ENCODE measurements at regions not wholly inside any gene's neighbourhood (a gene's known extent, or its start where the extent isn't known, plus 50 kb on each side); places are given as distances from the start of the nearest gene placed in this dataset.

GRCh38 chr4:104217526-104217925, 277.2 kb downstream of the CXXC4 start:
- Histone ChIP-seq H3K36me3 (ENCODE audit: control insufficient read depth, insufficient read depth, low read length) (no peaks in the 10 kb centered on the region), H3K9me3 (ENCODE audit: control insufficient read depth, low read length) (no peaks in the 10 kb centered on the region), H3K27me3 (ENCODE audit: control insufficient read depth, insufficient read depth, low read length, poor library complexity, severe bottlenecking) (no peaks in the 10 kb centered on the region), H3K4me3 (ENCODE audit: low read length) (no peak overlapping the region), H3K27ac (ENCODE audit: low read depth, low read length) (no peak overlapping the region), H3K9ac (ENCODE audit: extremely low read depth, low read length, poor library complexity, severe bottlenecking) (no peak overlapping the region), H3K4me1 (ENCODE audit: control insufficient read depth, insufficient read depth, low read length) (no peaks in the 10 kb centered on the region)
- TF ChIP-seq, protein P1, sequence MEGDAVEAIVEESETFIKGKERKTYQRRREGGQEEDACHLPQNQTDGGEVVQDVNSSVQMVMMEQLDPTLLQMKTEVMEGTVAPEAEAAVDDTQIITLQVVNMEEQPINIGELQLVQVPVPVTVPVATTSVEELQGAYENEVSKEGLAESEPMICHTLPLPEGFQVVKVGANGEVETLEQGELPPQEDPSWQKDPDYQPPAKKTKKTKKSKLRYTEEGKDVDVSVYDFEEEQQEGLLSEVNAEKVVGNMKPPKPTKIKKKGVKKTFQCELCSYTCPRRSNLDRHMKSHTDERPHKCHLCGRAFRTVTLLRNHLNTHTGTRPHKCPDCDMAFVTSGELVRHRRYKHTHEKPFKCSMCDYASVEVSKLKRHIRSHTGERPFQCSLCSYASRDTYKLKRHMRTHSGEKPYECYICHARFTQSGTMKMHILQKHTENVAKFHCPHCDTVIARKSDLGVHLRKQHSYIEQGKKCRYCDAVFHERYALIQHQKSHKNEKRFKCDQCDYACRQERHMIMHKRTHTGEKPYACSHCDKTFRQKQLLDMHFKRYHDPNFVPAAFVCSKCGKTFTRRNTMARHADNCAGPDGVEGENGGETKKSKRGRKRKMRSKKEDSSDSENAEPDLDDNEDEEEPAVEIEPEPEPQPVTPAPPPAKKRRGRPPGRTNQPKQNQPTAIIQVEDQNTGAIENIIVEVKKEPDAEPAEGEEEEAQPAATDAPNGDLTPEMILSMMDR (conservative IDR thresholded peaks at IDR 0.05) = no peak
- WGBS, 2 experiments (ENCODE audit: insufficient coverage in 1 of 2, insufficient read length in 1 of 2) = 100% methylated on average over 1 of the region's 1 CpG; no CpG with 5 or more reads in 1 of the 2 experiments
- Mint-ChIP-seq H3K9me3 (no peaks in the 10 kb centered on the region), H3K4me1 (no peaks in the 10 kb centered on the region), H3K27ac (no peak overlapping the region), H3K27me3 (ENCODE audit: insufficient read depth) (no peaks in the 10 kb centered on the region), H3K36me3 (ENCODE audit: low read depth) (no peaks in the 10 kb centered on the region), H3K4me3 (no peak overlapping the region)
- no peak for DNase-seq

DNA sequence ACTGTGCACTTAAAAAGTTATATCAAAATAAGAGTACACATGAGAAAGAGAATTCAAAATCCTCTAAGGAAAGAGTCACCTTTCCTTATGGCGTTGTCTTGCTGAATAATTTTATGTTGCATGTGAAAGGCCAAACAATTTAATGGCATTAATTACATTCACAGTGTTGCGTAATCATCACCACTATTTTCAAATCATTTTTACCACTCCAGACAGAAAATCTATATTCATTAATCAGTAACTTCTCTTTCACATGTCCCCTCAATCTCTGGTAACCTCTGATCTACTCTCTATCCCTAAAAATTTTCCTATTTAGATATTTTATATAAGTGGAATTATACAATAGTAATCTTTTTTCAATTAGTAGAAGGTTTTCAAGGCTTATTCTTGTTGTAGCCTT, 283.0 kb downstream of the CXXC4 start:
- H3K27ac Mint-ChIP-seq = no peak overlapping the region
- H3K4me1 ChIP-seq (ENCODE audit: control insufficient read depth, insufficient read depth, low read length) = no peaks in the 10 kb centered on the region
- H3K9ac ChIP-seq (ENCODE audit: extremely low read depth, low read length, poor library complexity, severe bottlenecking) = no peak overlapping the region
- H3K27me3 Mint-ChIP-seq (ENCODE audit: insufficient read depth) = no peaks in the 10 kb centered on the region
- no peak overlapping the region for H3K4me3 ChIP-seq (ENCODE audit: low read length)
- H3K4me3 Mint-ChIP-seq = no peak overlapping the region
- no peaks in the 10 kb centered on the region for H3K9me3 ChIP-seq (ENCODE audit: control insufficient read depth, low read length)
- H3K36me3 Mint-ChIP-seq (ENCODE audit: low read depth) = no peaks in the 10 kb centered on the region
- WGBS, 2 experiments (ENCODE audit: insufficient coverage in 1 of 2, insufficient read length in 1 of 2) = 90 to 93% methylated on average over 2 of the region's 2 CpGs
- H3K27ac ChIP-seq (ENCODE audit: low read depth, low read length) = no peak overlapping the region
- TF ChIP-seq, protein P1 (conservative IDR thresholded peaks at IDR 0.05) = no peak
- DNase-seq = no peak
- H3K9me3 Mint-ChIP-seq = no peaks in the 10 kb centered on the region
- no peaks in the 10 kb centered on the region for H3K4me1 Mint-ChIP-seq
- H3K36me3 ChIP-seq (ENCODE audit: control insufficient read depth, insufficient read depth, low read length) = no peaks in the 10 kb centered on the region
- H3K27me3 ChIP-seq (ENCODE audit: control insufficient read depth, insufficient read depth, low read length, poor library complexity, severe bottlenecking) = no peaks in the 10 kb centered on the region

DNA sequence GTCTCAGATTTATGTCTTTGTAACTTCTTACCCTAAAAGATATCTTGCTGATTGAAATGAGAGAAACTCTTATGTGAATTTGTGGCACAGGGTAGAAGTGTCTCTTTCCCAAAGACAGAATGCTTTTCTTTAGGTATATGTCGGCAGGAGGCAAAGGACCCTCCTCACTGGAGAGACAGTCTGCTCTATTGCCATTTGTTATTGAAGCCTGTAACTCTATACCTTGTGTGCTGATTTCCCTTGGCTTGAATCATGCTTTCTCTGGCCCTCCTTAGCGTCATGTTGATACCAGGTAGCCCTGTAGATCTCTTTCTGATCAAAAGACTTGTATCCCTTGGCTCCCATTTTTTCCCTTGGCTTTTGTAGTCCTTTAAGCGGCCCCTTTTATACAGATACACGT, 284.3 kb downstream of the CXXC4 start:
- H3K4me3 ChIP-seq (ENCODE audit: low read length) = no peak overlapping the region
- no peaks in the 10 kb centered on the region for H3K9me3 ChIP-seq (ENCODE audit: control insufficient read depth, low read length)
- no peaks in the 10 kb centered on the region for H3K27me3 ChIP-seq (ENCODE audit: control insufficient read depth, insufficient read depth, low read length, poor library complexity, severe bottlenecking)
- no peaks in the 10 kb centered on the region for H3K9me3 Mint-ChIP-seq
- H3K27ac ChIP-seq (ENCODE audit: low read depth, low read length) = no peak overlapping the region
- TF ChIP-seq, protein P1 (conservative IDR thresholded peaks at IDR 0.05) = no peak
- no peak overlapping the region for H3K9ac ChIP-seq (ENCODE audit: extremely low read depth, low read length, poor library complexity, severe bottlenecking)
- H3K36me3 Mint-ChIP-seq (ENCODE audit: low read depth) = no peaks in the 10 kb centered on the region
- no peaks in the 10 kb centered on the region for H3K4me1 ChIP-seq (ENCODE audit: control insufficient read depth, insufficient read depth, low read length)
- no peak for DNase-seq
- H3K4me3 Mint-ChIP-seq = no peak overlapping the region
- no peaks in the 10 kb centered on the region for H3K27me3 Mint-ChIP-seq (ENCODE audit: insufficient read depth)
- no peak overlapping the region for H3K27ac Mint-ChIP-seq
- no peaks in the 10 kb centered on the region for H3K36me3 ChIP-seq (ENCODE audit: control insufficient read depth, insufficient read depth, low read length)
- 80 to 90% methylated on average over 4 of the region's 4 CpGs for WGBS, 2 experiments (ENCODE audit: insufficient coverage in 1 of 2, insufficient read length in 1 of 2)
- H3K4me1 Mint-ChIP-seq = no peaks in the 10 kb centered on the region
